CD8-positive, alpha-beta memory T cell (primary cell): ENCODE measurements at regions not wholly inside any gene's neighbourhood (a gene's known extent, or its start where the extent isn't known, plus 50 kb on each side); places are given as distances from the start of the nearest gene placed in this dataset.

Experiments
- CTCF ChIA-PET: fragments of 350-600 bp; sonication (Branson Sonifier 250); formaldehyde crosslinking; loops from one replicate; lab custom pipeline; 2021; ENCODE audit warnings: antibody characterized with exemption; lab: Charles Lee
- POLR2A ChIA-PET: fragments of 350-600 bp; sonication (Branson Sonifier 250); formaldehyde crosslinking; loops from one replicate; lab custom pipeline; 2021; ENCODE audit warnings: antibody characterized with exemption; lab: Charles Lee
- DNase-seq, 5 donors: peaks; one replicate each; pipeline versions ENCODE4 v3.0.0 to v3.0.0-alpha.2; 2020 to 2022; ENCODE audit warnings: mixed read lengths in 1 of 5
- H3K27ac ChIP-seq: one replicate; pipeline ENCODE4 v1.7.0; 2013; ENCODE audit warnings: low read depth, mild to moderate bottlenecking, low read length, moderate library complexity
- H3K27me3 ChIP-seq: 2 replicates; pipeline ENCODE4 v1.7.0; 2013; ENCODE audit warnings: low read length, mild to moderate bottlenecking; ENCODE audit not compliant: insufficient read depth, poor library complexity, severe bottlenecking
- H3K36me3 ChIP-seq: 2 replicates; pipeline ENCODE4 v1.7.0; 2013; ENCODE audit warnings: mild to moderate bottlenecking, low read length, moderate library complexity; ENCODE audit not compliant: insufficient read depth
- H3K4me1 ChIP-seq: 2 replicates; pipeline ENCODE4 v1.7.0; 2013; ENCODE audit warnings: mild to moderate bottlenecking, low read length, moderate library complexity; ENCODE audit not compliant: insufficient read depth
- H3K4me3 ChIP-seq: 2 replicates; pipeline ENCODE4 v1.7.0; 2013; ENCODE audit warnings: mild to moderate bottlenecking, low read length
- H3K9me3 ChIP-seq: 2 replicates; pipeline ENCODE4 v1.7.0; 2013; ENCODE audit warnings: mild to moderate bottlenecking, low read length
- H3K27ac Mint-ChIP-seq, 8 donors: one replicate each; pipeline ENCODE4 v1.8.0; 2020 to 2021; ENCODE audit warnings: mixed read lengths in 8 of 8, mild to moderate bottlenecking in 6 of 8, inconsistent platforms in 3 of 8, moderate library complexity in 3 of 8
- H3K27me3 Mint-ChIP-seq, 2 donors: one replicate each; pipeline ENCODE4 v1.8.0; 2020 to 2021; ENCODE audit warnings: mixed read lengths in 2 of 2, mild to moderate bottlenecking in 1 of 2, moderate library complexity in 1 of 2
- H3K36me3 Mint-ChIP-seq, 3 donors: one replicate each; pipeline ENCODE4 v1.8.0; 2020 to 2021; ENCODE audit warnings: mixed read lengths in 3 of 3, inconsistent platforms in 1 of 3, mild to moderate bottlenecking in 1 of 3
- H3K4me1 Mint-ChIP-seq, 3 donors: one replicate each; pipeline ENCODE4 v1.8.0; 2020 to 2021; ENCODE audit warnings: mixed read lengths in 3 of 3, inconsistent platforms in 1 of 3, mild to moderate bottlenecking in 1 of 3
- H3K4me3 Mint-ChIP-seq, 7 donors: one replicate each; pipeline ENCODE4 v1.8.0; 2020 to 2021; ENCODE audit warnings: mixed read lengths in 7 of 7, mild to moderate bottlenecking in 6 of 7, moderate library complexity in 4 of 7, inconsistent platforms in 2 of 7
- H3K9me3 Mint-ChIP-seq, 5 donors: one replicate each; pipeline ENCODE4 v1.8.0; 2020 to 2022; ENCODE audit warnings: mixed read lengths in 5 of 5, mild to moderate bottlenecking in 3 of 5, moderate library complexity in 2 of 5, inconsistent platforms in 1 of 5

DNA sequence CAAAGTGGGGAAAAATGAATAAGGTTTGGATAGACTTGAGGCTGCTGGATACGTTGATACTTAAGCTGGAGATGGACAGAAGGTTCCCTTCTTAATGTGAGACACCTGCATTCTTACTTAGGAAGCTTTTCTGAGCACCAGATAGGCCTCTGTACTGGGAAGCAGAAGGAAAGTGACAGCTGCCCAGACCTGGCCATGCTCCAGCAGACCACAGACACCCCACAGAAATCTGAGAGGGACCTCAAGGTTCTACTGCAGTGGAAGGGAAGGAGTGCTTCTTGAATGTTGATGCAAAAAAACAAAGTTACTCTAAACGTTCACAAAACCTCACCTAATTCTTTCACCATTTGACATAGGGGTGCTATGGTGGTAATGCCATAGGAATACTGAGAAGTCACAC is 642.1 kb upstream of the ID2 start:
- H3K27ac ChIP-seq, result no peak overlapping the region
- ChIA-PET POLR2A (no interaction called here), CTCF (no interaction called here)
- peaks cover 0 to 3% (median 0%) of the 10 kb centered on the region in 5 donors for H3K9me3 Mint-ChIP-seq
- DNase-seq, result no peak
- H3K4me3 Mint-ChIP-seq, result no peak overlapping the region
- no peak overlapping the region for H3K27ac Mint-ChIP-seq
- no peak overlapping the region for H3K4me3 ChIP-seq
- peaks cover 0 to 2% of the 10 kb centered on the region in 2 donors for H3K27me3 Mint-ChIP-seq
- H3K9me3 ChIP-seq, result no peaks in the 10 kb centered on the region
- no peaks in the 10 kb centered on the region for H3K4me1 Mint-ChIP-seq
- H3K4me1 ChIP-seq, result no peaks in the 10 kb centered on the region
- no peaks in the 10 kb centered on the region for H3K36me3 ChIP-seq
- peaks cover 0 to 11% (median 0%) of the 10 kb centered on the region in 3 donors for H3K36me3 Mint-ChIP-seq
- H3K27me3 ChIP-seq, result no peaks in the 10 kb centered on the region

DNA sequence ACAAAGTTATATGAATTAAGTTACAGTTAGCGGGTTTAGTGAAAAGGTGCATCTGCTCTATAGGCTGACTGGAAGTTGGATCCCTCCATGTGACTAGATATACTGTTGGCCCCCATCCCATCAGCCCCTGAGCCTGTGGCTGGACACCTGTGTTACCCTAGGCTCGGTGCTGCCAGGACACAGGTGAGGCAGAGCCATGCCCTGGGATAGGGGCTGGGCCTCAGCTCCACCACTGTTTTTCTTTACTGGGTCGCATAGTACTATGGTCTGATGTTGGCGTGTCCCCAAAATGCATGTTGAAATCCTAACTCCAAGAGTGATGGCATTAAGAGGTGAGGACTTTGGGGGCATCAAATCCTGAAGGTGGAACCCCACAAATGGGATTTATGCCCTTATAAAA is 638.6 kb upstream of the ID2 start:
- peaks cover 0 to 3% (median 0%) of the 10 kb centered on the region in 5 donors for H3K9me3 Mint-ChIP-seq
- H3K36me3 Mint-ChIP-seq, result peaks cover 0 to 24% (median 0%) of the 10 kb centered on the region in 3 donors
- H3K4me1 Mint-ChIP-seq, result no peaks in the 10 kb centered on the region
- ChIA-PET CTCF (no interaction called here), POLR2A (no interaction called here)
- DNase-seq, result no peak
- Histone ChIP-seq H3K36me3 (no peaks in the 10 kb centered on the region), H3K9me3 (no peaks in the 10 kb centered on the region), H3K27ac (no peak overlapping the region), H3K27me3 (no peaks in the 10 kb centered on the region), H3K4me3 (no peak overlapping the region), H3K4me1 (no peaks in the 10 kb centered on the region)
- no peak overlapping the region for H3K27ac Mint-ChIP-seq
- H3K27me3 Mint-ChIP-seq, result peaks cover 0 to 4% of the 10 kb centered on the region in 2 donors
- H3K4me3 Mint-ChIP-seq, result no peak overlapping the region

DNA sequence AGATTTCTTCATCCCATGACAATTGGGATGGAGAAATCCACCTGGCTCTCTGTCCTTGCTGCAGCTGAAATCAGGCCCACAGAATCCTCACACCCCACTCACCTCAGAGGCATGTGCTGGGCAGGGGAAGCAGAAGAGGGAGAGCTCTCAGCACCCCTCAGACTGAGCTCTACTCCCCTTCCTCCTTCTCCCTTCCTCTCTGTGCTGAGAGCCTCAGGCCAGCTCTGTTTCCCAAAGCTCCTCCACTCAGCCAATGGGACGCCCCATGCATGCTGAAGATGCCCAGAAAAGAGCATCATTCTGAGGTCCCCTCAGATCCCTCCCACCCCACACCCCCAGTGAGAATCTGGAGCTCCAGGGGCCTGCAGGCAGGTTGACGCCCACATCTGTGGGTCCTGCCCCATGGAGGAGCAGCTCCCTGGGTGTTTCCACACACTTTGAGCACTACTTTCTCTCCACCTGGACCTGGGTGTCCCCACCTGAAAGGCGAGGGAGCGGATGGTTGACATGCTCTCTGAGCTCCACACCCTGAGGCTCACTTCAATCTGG is 637.7 kb upstream of the ID2 start:
- Mint-ChIP-seq H3K9me3 (peaks cover 0 to 3% (median 0%) of the 10 kb centered on the region in 5 donors), H3K36me3 (peaks cover 0 to 24% (median 0%) of the 10 kb centered on the region in 3 donors), H3K4me1 (no peaks in the 10 kb centered on the region), H3K27ac (peak overlapping the region in 1 of 8 donors; percentile 21), H3K4me3 (no peak overlapping the region), H3K27me3 (peaks cover 0 to 4% of the 10 kb centered on the region in 2 donors)
- Histone ChIP-seq H3K27me3 (no peaks in the 10 kb centered on the region), H3K4me1 (no peaks in the 10 kb centered on the region), H3K4me3 (no peak overlapping the region), H3K27ac (no peak overlapping the region), H3K36me3 (no peaks in the 10 kb centered on the region), H3K9me3 (no peaks in the 10 kb centered on the region)
- CTCF ChIA-PET, result no interaction called here
- no peak for DNase-seq
- POLR2A ChIA-PET, result no interaction called here

DNA sequence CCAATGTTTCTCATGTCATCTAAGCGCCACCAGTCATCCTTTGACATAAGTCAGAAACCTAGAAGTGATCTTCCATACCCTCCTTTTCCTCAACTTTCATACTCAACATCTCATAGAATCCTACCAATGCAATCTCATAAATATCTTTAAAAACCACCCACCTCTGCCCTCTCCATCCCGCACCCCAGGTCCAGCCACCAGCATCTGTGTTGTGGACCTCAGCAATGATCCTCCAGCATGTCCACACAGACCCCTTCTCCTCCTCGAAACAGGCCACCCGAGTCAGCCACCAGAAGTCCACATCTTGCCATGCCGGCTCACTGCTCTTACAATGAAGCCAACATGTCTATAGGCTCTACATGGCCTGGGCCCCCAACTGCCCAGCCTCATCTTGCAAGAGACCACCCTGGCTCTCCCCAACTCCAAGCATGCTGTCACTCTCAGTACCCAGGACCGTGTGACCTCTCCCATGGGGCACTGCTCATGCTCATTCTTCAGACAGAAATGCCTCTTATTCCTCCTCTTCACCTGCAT is 636.7 kb upstream of the ID2 start:
- Histone ChIP-seq H3K4me1 (no peaks in the 10 kb centered on the region), H3K9me3 (no peaks in the 10 kb centered on the region), H3K4me3 (no peak overlapping the region), H3K36me3 (no peaks in the 10 kb centered on the region), H3K27ac (no peak overlapping the region), H3K27me3 (no peaks in the 10 kb centered on the region)
- CTCF ChIA-PET, result no interaction called here
- Mint-ChIP-seq H3K4me1 (peaks cover 3 to 8% (median 4%) of the 10 kb centered on the region in 3 donors), H3K36me3 (peaks cover 0 to 24% (median 0%) of the 10 kb centered on the region in 3 donors), H3K9me3 (peaks cover 0 to 3% (median 0%) of the 10 kb centered on the region in 5 donors), H3K4me3 (no peak overlapping the region), H3K27me3 (peaks cover 0 to 4% of the 10 kb centered on the region in 2 donors), H3K27ac (peak overlapping the region in 2 of 8 donors; percentile 3 to 21)
- no peak for DNase-seq
- POLR2A ChIA-PET, result no interaction called here

DNA sequence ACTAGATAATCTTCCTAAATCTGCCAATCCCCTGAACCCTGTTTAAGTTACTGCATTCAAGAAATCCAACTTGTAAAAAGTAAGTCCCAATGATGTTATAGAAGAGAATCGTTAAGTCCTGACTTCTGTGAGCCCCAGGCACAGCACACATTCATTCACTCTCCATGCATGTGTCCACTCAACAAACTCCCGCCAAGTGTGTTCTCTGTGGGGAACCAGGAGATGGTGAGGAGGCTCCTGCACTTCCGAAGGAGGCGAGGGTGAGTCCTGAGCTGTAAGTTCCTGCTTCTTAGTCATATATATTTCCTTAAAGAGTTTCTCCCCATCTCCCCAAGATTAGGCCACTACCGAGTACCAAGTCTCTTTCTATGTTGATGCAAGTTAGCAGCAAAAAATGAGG is 635.0 kb upstream of the ID2 start:
- H3K4me3 ChIP-seq, result no peak overlapping the region
- CTCF ChIA-PET, result no interaction called here
- H3K4me1 Mint-ChIP-seq, result peaks cover 6 to 18% (median 7%) of the 10 kb centered on the region in 3 donors

DNA sequence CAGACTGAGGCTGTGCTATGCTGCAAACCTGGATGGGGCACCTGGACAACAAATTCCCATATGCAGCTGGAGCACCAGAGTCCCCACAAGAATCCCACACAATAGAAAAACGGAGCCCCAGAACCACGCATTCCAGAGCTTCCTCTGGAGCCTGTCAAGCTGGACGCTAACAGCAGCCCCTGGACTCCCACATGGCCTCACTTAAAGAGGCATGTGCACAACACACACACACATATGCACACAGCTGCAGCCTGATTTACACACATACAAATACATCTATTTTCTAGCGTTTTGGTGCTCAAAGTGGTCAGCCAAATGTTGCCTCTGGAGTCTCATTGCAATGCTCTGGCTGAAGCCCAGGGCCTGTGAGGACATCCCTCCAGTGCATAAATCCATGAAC is 632.7 kb upstream of the ID2 start:
- Mint-ChIP-seq H3K4me3 (no peak overlapping the region), H3K36me3 (peaks cover 0 to 16% (median 0%) of the 10 kb centered on the region in 3 donors), H3K27me3 (peaks cover 0 to 2% of the 10 kb centered on the region in 2 donors), H3K4me1 (peaks cover 6 to 18% (median 7%) of the 10 kb centered on the region in 3 donors), H3K27ac (peak overlapping the region in 1 of 8 donors; percentile 54), H3K9me3 (no peaks in the 10 kb centered on the region)
- CTCF ChIA-PET, result no interaction called here
- Histone ChIP-seq H3K27ac (no peak overlapping the region), H3K36me3 (no peaks in the 10 kb centered on the region), H3K4me3 (no peak overlapping the region), H3K27me3 (no peaks in the 10 kb centered on the region), H3K9me3 (no peaks in the 10 kb centered on the region), H3K4me1 (no peaks in the 10 kb centered on the region)
- POLR2A ChIA-PET, result no interaction called here
- DNase-seq, result no peak

More for the DNA sequence above, 635.0 kb upstream of the ID2 start:
- no peak overlapping the region for H3K27ac Mint-ChIP-seq
- no peak overlapping the region for H3K27ac ChIP-seq
- peaks cover 0 to 4% of the 10 kb centered on the region in 2 donors for H3K27me3 Mint-ChIP-seq
- no peaks in the 10 kb centered on the region for H3K36me3 ChIP-seq
- no peak overlapping the region for H3K4me3 Mint-ChIP-seq
- DNase-seq, result no peak
- POLR2A ChIA-PET, result no interaction called here
- no peaks in the 10 kb centered on the region for H3K27me3 ChIP-seq
- no peaks in the 10 kb centered on the region for H3K4me1 ChIP-seq
- H3K36me3 Mint-ChIP-seq, result peaks cover 0 to 20% (median 0%) of the 10 kb centered on the region in 3 donors
- H3K9me3 ChIP-seq, result no peaks in the 10 kb centered on the region
- H3K9me3 Mint-ChIP-seq, result peaks cover 0 to 2% (median 0%) of the 10 kb centered on the region in 5 donors

DNA sequence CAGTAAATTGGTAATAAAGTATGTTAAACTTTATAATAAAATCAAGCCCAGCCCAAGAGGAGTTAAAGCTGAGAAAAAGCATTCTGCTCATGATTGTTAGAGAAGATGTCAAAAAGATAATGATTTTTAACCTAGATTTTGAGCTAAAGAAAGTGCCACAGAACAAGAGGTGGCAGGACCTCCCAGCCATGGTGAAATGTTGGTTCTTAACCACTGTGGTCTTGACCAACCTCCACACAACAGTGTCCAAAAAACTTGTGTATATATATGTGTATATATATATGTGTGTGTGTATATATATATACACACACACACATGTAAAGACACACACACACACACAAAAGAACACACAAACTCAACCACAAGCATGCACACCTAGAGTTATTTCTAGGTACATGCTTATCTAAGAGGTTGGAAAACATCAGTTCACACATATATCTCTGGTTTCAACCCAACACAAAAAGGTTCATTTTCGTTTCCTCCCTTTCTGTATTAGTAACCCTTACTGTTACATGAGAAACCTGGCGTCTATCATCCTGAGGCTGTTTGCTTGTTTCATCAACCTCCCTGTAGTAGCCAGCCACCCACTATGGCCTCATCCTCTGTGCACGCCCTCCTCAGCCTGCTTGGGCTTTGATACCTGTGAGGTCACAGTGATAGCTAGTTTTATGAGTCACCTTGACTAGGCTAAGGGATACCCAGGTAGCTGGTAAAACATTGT is 631.8 kb upstream of the ID2 start:
- H3K9me3 Mint-ChIP-seq, result no peaks in the 10 kb centered on the region
- H3K27me3 ChIP-seq, result no peaks in the 10 kb centered on the region
- H3K4me3 Mint-ChIP-seq, result no peak overlapping the region
- H3K4me3 ChIP-seq, result no peak overlapping the region
- H3K36me3 ChIP-seq, result no peaks in the 10 kb centered on the region
- no peak for DNase-seq
- no peaks in the 10 kb centered on the region for H3K9me3 ChIP-seq
- peaks cover 0 to 1% of the 10 kb centered on the region in 2 donors for H3K27me3 Mint-ChIP-seq
- ChIA-PET CTCF (no interaction called here), POLR2A (no interaction called here)
- peak overlapping the region in 2 of 8 donors; percentile 28 to 72 for H3K27ac Mint-ChIP-seq
- H3K4me1 Mint-ChIP-seq, result peaks cover 6 to 18% (median 7%) of the 10 kb centered on the region in 3 donors
- no peaks in the 10 kb centered on the region for H3K4me1 ChIP-seq
- H3K36me3 Mint-ChIP-seq, result peaks cover 0 to 13% (median 0%) of the 10 kb centered on the region in 3 donors
- no peak overlapping the region for H3K27ac ChIP-seq

DNA sequence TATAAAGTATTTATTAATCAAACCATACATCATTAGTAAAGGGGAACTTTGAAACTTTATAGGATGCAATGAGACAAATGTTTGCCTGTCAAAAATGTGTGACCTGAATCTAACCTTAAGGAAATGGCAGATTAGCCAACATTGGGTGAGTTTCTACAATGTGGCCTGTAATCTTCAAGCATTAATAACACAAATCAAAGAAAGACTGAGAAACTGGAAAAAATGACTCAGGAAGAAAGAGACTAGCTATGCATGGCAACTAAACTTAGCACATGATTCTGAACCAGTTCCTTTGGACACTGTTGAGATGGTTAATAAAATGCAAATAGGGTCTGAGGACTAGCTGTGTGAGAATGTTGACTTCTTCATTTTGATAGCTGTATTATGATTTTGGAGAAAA is 628.6 kb upstream of the ID2 start:
- Histone ChIP-seq H3K9me3 (no peaks in the 10 kb centered on the region), H3K4me3 (no peak overlapping the region), H3K27me3 (no peaks in the 10 kb centered on the region), H3K4me1 (no peaks in the 10 kb centered on the region), H3K36me3 (no peaks in the 10 kb centered on the region), H3K27ac (no peak overlapping the region)
- Mint-ChIP-seq H3K9me3 (peaks cover 0 to 10% (median 1%) of the 10 kb centered on the region in 5 donors), H3K27ac (peak overlapping the region in 1 of 8 donors; percentile 37), H3K4me3 (no peak overlapping the region), H3K36me3 (peaks cover 0 to 9% (median 0%) of the 10 kb centered on the region in 3 donors), H3K27me3 (no peaks in the 10 kb centered on the region), H3K4me1 (peaks cover 6 to 18% (median 7%) of the 10 kb centered on the region in 3 donors)
- ChIA-PET POLR2A (no interaction called here), CTCF (no interaction called here)
- DNase-seq, result no peak
